Stimulated activated naive CD8-positive, alpha-beta T cell treated with anti-CD3 and anti-CD28 coated beads, Interleukin-15, amount 100 ng/mL, for 72 hours (primary cell): ENCODE measurements at regions not wholly inside any gene's neighbourhood (a gene's known extent, or its start where the extent isn't known, plus 50 kb on each side); places are given as distances from the start of the nearest gene placed in this dataset.
"Not testable (repeated sequence)": the region's sequence is repeated elsewhere in the genome, so short reads cannot be mapped to it uniquely, and the experiment has no call there.

ENCODE experiments used
- ATAC-seq: fragments of 150-1000 bp; cut with Tn5 transposase; 2 replicates; pipeline ENCODE4 v1.10.0; 2021; ENCODE audit warnings: mild to moderate bottlenecking, moderate library complexity
- DNase-seq, 2 donors: peaks; one replicate each; pipeline ENCODE4 v3.0.0; 2021 to 2022
- H3K27ac Mint-ChIP-seq, 2 donors: one replicate each; pipeline ENCODE4 v1.8.0; 2022; ENCODE audit warnings: mild to moderate bottlenecking in 2 of 2, mixed read lengths in 2 of 2, moderate library complexity in 2 of 2
- H3K27me3 Mint-ChIP-seq: one replicate; pipeline ENCODE4 v1.8.0; 2022; ENCODE audit warnings: mixed read lengths
- H3K4me1 Mint-ChIP-seq: one replicate; pipeline ENCODE4 v1.8.0; 2022; ENCODE audit warnings: mild to moderate bottlenecking, mixed read lengths
- H3K4me3 Mint-ChIP-seq, 2 donors: one replicate each; pipeline ENCODE4 v1.8.0; 2022; ENCODE audit warnings: mild to moderate bottlenecking in 2 of 2, mixed read lengths in 2 of 2, moderate library complexity in 1 of 2
- H3K9me3 Mint-ChIP-seq, 2 donors: one replicate each; pipeline ENCODE4 v1.8.0; 2022; ENCODE audit warnings: mixed read lengths in 2 of 2

- H3K27me3 Mint-ChIP-seq: no peaks in the 10 kb centered on the region
- H3K27ac Mint-ChIP-seq: no peak overlapping the region
- ATAC-seq (no peak), DNase-seq (no peak)
- H3K9me3 Mint-ChIP-seq: peaks cover 0 to 6% of the 10 kb centered on the region in 2 donors
- no peaks in the 10 kb centered on the region for H3K4me1 Mint-ChIP-seq
- no peak overlapping the region for H3K4me3 Mint-ChIP-seq
Observed at GRCh38 chr6:5906340-5906670, 100.4 kb downstream of the NRN1 start.

DNA sequence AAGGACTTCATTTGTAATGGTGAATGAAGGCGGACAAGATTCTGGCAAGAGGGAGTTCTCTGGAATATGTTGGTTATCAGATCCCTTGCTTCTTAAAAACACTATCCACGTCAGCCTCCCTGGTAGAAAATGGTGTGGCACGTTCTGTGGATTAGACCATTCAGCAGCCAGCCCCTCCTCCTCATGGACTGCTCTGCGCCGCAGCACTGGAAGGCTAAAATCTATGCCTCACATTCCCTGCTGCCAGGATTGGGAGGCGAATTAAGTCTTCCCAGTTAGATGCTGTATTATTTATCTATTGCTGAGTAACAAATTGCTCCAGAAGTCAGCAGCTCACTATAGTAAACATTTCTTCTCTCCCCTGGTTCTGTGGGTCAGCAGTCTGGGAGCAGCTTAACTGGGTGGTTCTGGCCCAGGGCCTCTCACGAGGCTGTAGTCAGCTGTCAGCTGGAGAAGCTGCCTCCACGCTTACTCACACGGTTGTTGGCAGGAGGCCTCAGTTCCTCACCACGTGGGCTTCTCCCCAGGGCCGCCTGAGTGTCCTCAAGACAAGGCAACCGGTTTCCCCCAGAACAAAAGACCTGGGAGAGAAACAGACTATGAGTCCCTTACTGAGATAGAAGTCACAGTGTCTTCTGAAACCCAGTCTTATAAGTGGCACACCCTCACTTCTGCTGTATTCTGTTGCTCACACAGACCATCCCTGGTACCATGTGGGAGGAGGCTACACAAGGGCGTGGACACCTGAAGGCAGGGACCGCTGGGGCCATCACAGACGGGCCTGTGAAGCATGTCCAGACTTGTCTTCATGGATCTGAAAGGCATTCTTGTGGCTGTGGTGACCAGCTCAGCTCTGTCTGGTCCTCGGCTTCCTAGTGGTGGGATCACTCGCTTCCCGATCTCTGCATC, 101.0 kb downstream of the NRN1 start:
- ATAC-seq (no peak), DNase-seq (no peak)
- Mint-ChIP-seq H3K27ac (no peak overlapping the region), H3K27me3 (no peaks in the 10 kb centered on the region), H3K4me1 (no peaks in the 10 kb centered on the region), H3K9me3 (peaks cover 0 to under 1% of the 10 kb centered on the region in 2 donors), H3K4me3 (no peak overlapping the region)

DNA sequence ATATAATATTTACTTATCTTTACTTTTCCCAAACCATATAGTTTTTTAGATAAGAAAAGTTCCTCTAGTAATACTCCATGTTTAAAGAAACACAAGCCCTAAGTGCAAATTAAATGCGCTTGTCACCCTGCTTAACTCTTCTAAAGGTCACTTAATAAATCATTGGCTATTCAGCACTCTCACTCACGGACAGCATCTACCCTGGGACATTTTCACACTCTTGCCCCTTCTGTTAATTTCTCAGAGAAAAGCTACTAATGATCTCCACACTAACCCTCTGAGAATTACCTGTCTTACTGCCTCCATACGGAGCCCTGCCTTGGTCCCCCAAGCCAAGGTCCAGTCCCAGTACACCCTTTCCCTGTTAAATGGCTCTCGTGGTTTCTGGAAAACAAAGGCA, 102.2 kb downstream of the NRN1 start:
- no peaks in the 10 kb centered on the region for H3K9me3 Mint-ChIP-seq
- DNase-seq: no peak
- no peak for ATAC-seq
- H3K27me3 Mint-ChIP-seq: no peaks in the 10 kb centered on the region
- H3K4me1 Mint-ChIP-seq: peaks cover 6% of the 10 kb centered on the region
- no peak overlapping the region for H3K4me3 Mint-ChIP-seq
- peak overlapping the region in 1 of 2 donors; percentile 45 for H3K27ac Mint-ChIP-seq

GRCh38 chr6:5899216-5900045, 107.3 kb downstream of the NRN1 start:
- ATAC-seq (no peak), DNase-seq (no peak)
- no peaks in the 10 kb centered on the region for H3K9me3 Mint-ChIP-seq
- H3K4me1 Mint-ChIP-seq: peaks cover 11% of the 10 kb centered on the region
- peak overlapping the region in 1 of 2 donors; percentile 73 for H3K27ac Mint-ChIP-seq
- H3K27me3 Mint-ChIP-seq: no peaks in the 10 kb centered on the region
- H3K4me3 Mint-ChIP-seq: no peak overlapping the region

GRCh38 chr6:5898563-5898962, 108.2 kb downstream of the NRN1 start:
- DNase-seq (no peak), ATAC-seq (peak; percentile 57)
- H3K4me3 Mint-ChIP-seq: no peak overlapping the region
- peak overlapping the region in 1 of 2 donors; percentile 21 for H3K27ac Mint-ChIP-seq
- H3K4me1 Mint-ChIP-seq: peaks cover 11% of the 10 kb centered on the region
- no peaks in the 10 kb centered on the region for H3K9me3 Mint-ChIP-seq
- H3K27me3 Mint-ChIP-seq: no peaks in the 10 kb centered on the region

GRCh38 chr6:5898102-5898501, 108.6 kb downstream of the NRN1 start:
- no peak for ATAC-seq

DNA sequence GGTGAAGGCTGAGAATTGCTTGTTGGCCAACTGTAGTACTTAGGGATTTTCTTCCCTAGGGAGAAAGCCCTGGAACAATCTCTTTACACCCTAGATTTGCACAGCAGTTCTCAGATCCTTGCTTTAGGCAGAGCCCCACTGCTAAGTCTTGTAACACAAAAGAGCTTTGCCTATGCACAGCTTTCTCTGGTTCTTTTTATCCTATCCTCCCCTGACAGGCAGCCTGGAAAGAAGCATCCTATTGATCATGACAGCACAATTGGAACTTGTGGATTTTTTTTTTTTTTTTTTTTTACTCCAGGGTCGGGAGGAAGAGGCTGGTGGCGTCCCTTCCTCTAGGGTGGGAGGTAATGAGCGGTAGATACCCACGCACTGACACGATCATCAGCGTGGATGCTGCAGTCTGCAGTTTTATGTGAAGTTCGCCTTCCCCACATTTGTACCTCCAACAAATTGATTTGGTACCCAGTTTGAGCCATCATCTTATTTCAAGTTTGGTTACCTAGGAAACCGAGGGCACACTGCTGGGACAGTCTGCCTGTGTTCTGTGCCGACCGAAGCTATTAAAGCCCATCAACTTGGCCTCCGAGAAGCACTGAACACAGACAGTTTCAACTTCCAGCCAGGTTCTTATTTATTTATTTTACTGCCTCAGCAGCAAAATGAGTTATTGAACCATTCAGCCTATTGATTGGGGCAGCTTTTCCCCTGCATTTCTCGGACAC, 110.1 kb downstream of the NRN1 start:
- Mint-ChIP-seq H3K9me3 (no peaks in the 10 kb centered on the region), H3K27me3 (no peaks in the 10 kb centered on the region), H3K27ac (no peak overlapping the region), H3K4me1 (peaks cover 11% of the 10 kb centered on the region), H3K4me3 (no peak overlapping the region)
- ATAC-seq (no peak), DNase-seq (no peak)

More at GRCh38 chr6:5898102-5898501, 108.6 kb downstream of the NRN1 start:
- Mint-ChIP-seq H3K27ac (no peak overlapping the region), H3K4me1 (peaks cover 11% of the 10 kb centered on the region), H3K9me3 (no peaks in the 10 kb centered on the region), H3K4me3 (no peak overlapping the region), H3K27me3 (no peaks in the 10 kb centered on the region)
- DNase-seq: no peak

DNA sequence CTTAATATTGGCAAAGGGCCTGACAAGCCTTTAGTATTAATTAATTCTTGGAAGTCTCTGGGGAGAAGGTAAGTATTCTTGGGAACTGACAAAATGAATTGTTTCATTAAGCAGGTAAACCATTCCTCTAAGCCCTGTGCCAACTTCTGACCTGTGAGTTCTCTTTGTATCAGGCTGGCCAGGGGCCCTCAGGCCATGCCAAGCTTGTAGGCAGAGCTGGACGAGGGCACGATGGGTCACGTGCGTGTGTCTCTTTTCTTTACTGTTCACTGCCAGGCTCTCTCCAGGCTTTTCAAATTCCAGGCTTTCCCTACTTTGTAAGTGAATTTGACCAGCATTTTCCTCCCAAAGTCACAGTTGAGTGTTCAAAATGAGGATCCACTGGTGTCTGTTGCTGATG, 112.4 kb downstream of the NRN1 start:
- peaks cover 3% of the 10 kb centered on the region for H3K4me1 Mint-ChIP-seq
- DNase-seq (no peak), ATAC-seq (no peak)
- peaks cover 0 to 4% of the 10 kb centered on the region in 2 donors for H3K9me3 Mint-ChIP-seq
- no peak overlapping the region for H3K27ac Mint-ChIP-seq
- no peak overlapping the region for H3K4me3 Mint-ChIP-seq
- H3K27me3 Mint-ChIP-seq: no peaks in the 10 kb centered on the region

- DNase-seq: no peak
- no peak overlapping the region for H3K27ac Mint-ChIP-seq
- no peaks in the 10 kb centered on the region for H3K4me1 Mint-ChIP-seq
- no peak for ATAC-seq
- H3K4me3 Mint-ChIP-seq: no peak overlapping the region
- H3K27me3 Mint-ChIP-seq: no peaks in the 10 kb centered on the region
- peaks cover 0 to 4% of the 10 kb centered on the region in 2 donors for H3K9me3 Mint-ChIP-seq
Observed at GRCh38 chr6:5893295-5893694, 113.4 kb downstream of the NRN1 start.

DNA sequence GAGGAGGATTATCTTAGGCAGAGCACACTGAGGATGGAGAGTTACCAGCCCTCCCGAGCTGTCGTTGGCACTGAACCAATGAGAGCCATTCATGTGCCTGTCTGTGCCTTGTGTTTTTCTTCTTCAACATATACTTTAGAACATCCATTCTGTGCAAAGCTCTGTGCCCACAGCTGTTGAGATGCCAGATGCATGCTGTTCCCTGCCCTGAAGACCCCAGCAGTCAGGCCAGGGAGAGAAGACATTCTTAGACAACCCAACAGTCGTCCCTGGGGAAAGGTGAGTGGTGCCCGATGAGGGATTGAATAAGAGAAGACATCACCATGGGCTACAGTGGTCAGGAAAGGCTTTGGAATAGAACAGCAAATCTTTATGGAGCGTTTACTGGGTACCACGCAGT, 114.1 kb downstream of the NRN1 start:
- Mint-ChIP-seq H3K27me3 (no peaks in the 10 kb centered on the region), H3K4me3 (peak overlapping the region; percentile 88 to 92), H3K4me1 (no peaks in the 10 kb centered on the region), H3K27ac (no peak overlapping the region), H3K9me3 (peaks cover 0 to 4% of the 10 kb centered on the region in 2 donors)
- ATAC-seq (no peak), DNase-seq (no peak)

- H3K27ac Mint-ChIP-seq: no peak overlapping the region
- peaks cover 0 to 16% of the 10 kb centered on the region in 2 donors for H3K9me3 Mint-ChIP-seq
- ATAC-seq (peak; percentile 72), DNase-seq (no peak)
- no peaks in the 10 kb centered on the region for H3K27me3 Mint-ChIP-seq
- H3K4me3 Mint-ChIP-seq: no peak overlapping the region
- peaks cover 12% of the 10 kb centered on the region for H3K4me1 Mint-ChIP-seq
Observed at GRCh38 chr6:5878792-5879191, 127.9 kb downstream of the NRN1 start.

GRCh38 chr6:5876076-5876475, 130.6 kb downstream of the NRN1 start:
- Mint-ChIP-seq H3K27ac (no peak overlapping the region), H3K4me1 (peaks cover 25% of the 10 kb centered on the region), H3K9me3 (peaks cover 13 to 24% of the 10 kb centered on the region in 2 donors), H3K27me3 (no peaks in the 10 kb centered on the region), H3K4me3 (no peak overlapping the region)
- ATAC-seq (no peak), DNase-seq (no peak)

GRCh38 chr6:5873976-5874375, 132.7 kb downstream of the NRN1 start:
- Mint-ChIP-seq H3K9me3 (peaks cover 13 to 18% of the 10 kb centered on the region in 2 donors), H3K4me1 (peaks cover 33% of the 10 kb centered on the region)
- not testable (repeated sequence) for DNase-seq, H3K27ac Mint-ChIP-seq, H3K27me3 Mint-ChIP-seq, H3K4me3 Mint-ChIP-seq, ATAC-seq

- H3K9me3 Mint-ChIP-seq: peaks cover 10 to 13% of the 10 kb centered on the region in 2 donors
- no peak overlapping the region for H3K27ac Mint-ChIP-seq
- ATAC-seq (peak; percentile 90), DNase-seq (peak; percentile 26 to 34)
- no peak overlapping the region for H3K4me3 Mint-ChIP-seq
- H3K27me3 Mint-ChIP-seq: no peaks in the 10 kb centered on the region
- H3K4me1 Mint-ChIP-seq: peaks cover 42% of the 10 kb centered on the region
Observed at GRCh38 chr6:5871296-5871695, 135.4 kb downstream of the NRN1 start.

DNA sequence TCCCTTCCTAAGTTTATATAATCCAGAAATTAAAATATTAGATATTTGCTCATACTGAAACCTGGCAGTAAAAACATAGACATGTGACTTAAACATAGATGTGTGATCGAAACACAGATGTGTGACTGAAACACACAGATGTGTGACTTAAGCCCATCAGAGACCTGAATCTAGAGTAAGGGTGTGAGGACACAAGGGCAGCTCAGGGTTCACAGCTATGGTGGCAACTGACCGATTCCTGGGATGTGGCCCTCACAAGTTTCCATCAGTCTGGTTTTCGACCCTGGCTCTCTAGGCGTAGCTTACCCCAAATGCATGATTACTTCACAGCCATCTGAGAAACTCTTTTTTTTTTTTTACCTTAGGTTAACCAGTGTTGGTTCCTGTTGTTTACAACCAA, 137.0 kb downstream of the NRN1 start:
- H3K4me3 Mint-ChIP-seq: no peak overlapping the region
- H3K27me3 Mint-ChIP-seq: no peaks in the 10 kb centered on the region
- H3K9me3 Mint-ChIP-seq: peaks cover 17 to 21% of the 10 kb centered on the region in 2 donors
- DNase-seq: no peak
- peak overlapping the region in 1 of 2 donors; percentile 59 for H3K27ac Mint-ChIP-seq
- no peak for ATAC-seq
- H3K4me1 Mint-ChIP-seq: peaks cover 57% of the 10 kb centered on the region
